HG03457 (cell line): ENCODE measurements at regions not wholly inside any gene's neighbourhood (a gene's known extent, or its start where the extent isn't known, plus 50 kb on each side); places are given as distances from the start of the nearest gene placed in this dataset.
A peak's percentile ranks its signal among the peaks of the same experiment; 100 is the strongest.
"Not testable (repeated sequence)": the region's sequence is repeated elsewhere in the genome, so short reads cannot be mapped to it uniquely, and the experiment has no call there.

Source experiments
- ATAC-seq: cut with Tn5 transposase; IDR thresholded peaks from one replicate; pipeline ENCODE4 v1.9.1; 2021; ENCODE audit warnings: moderate number of reproducible peaks; ENCODE audit not compliant: unreplicated experiment

GRCh38 chrX:31014474-31014873, 57.4 kb downstream of the FTHL17 start:
- ATAC-seq, result not testable (repeated sequence)

- ATAC-seq, result no peak
Measured at GRCh38 chrX:31012509-31013025, 59.3 kb downstream of the FTHL17 start.

- ATAC-seq, result no peak
Measured at GRCh38 chrX:31007321-31007720, 64.5 kb downstream of the FTHL17 start.

GRCh38 chrX:31006027-31006426, 65.8 kb downstream of the FTHL17 start:
- ATAC-seq, result no peak

- ATAC-seq, result no peak
Measured at GRCh38 chrX:30997411-30997810, 74.4 kb downstream of the FTHL17 start.

- no peak for ATAC-seq
Measured at GRCh38 chrX:30995705-30996104, 76.1 kb downstream of the FTHL17 start.

GRCh38 chrX:30995060-30995700, 76.7 kb downstream of the FTHL17 start:
- no peak for ATAC-seq

- ATAC-seq, result not testable (repeated sequence)
Measured at GRCh38 chrX:30994018-30994417, 77.8 kb downstream of the FTHL17 start.

- no peak for ATAC-seq
Measured at GRCh38 chrX:30992381-30992904, 79.4 kb downstream of the FTHL17 start.

- ATAC-seq, result no peak
Measured at GRCh38 chrX:30990361-30990760, 81.5 kb downstream of the FTHL17 start.

GRCh38 chrX:30982467-30982866, 89.4 kb downstream of the FTHL17 start:
- no peak for ATAC-seq

- no peak for ATAC-seq
Measured at GRCh38 chrX:30981968-30982367, 89.9 kb downstream of the FTHL17 start.

- ATAC-seq, result no peak
Measured at GRCh38 chrX:30979271-30979670, 90.2 kb upstream of the TAB3 start.

- ATAC-seq, result no peak
Measured at GRCh38 chrX:30975467-30975866, 86.4 kb upstream of the TAB3 start.

GRCh38 chrX:30973784-30974427, 84.9 kb upstream of the TAB3 start:
- no peak for ATAC-seq

- ATAC-seq, result peak; percentile 94
Measured at GRCh38 chrX:30971774-30972603, 82.9 kb upstream of the TAB3 start.

- no peak for ATAC-seq
Measured at GRCh38 chrX:30967516-30967915, 78.5 kb upstream of the TAB3 start.

- ATAC-seq, result no peak
Measured at GRCh38 chrX:30965767-30966166, 76.7 kb upstream of the TAB3 start.

- no peak for ATAC-seq
Measured at GRCh38 chrX:30961387-30962174, 72.5 kb upstream of the TAB3 start.

GRCh38 chrX:30957753-30958152, 68.7 kb upstream of the TAB3 start:
- no peak for ATAC-seq

GRCh38 chrX:30955687-30956086, 66.6 kb upstream of the TAB3 start:
- no peak for ATAC-seq
